ENCODE measurements at regions not wholly inside any gene's neighbourhood (a gene's known extent, or its start where the extent isn't known, plus 50 kb on each side); places are given as distances from the start of the nearest gene placed in this dataset.

- TF ChIP-seq POLR2AphosphoS5 (IDR thresholded peaks at IDR 0.05), result no peak
- TF ChIP-seq EP300 (conservative IDR thresholded peaks at IDR 0.05; ENCODE audit: poor library complexity, severe bottlenecking), result no peak
Measured at GRCh38 chr1:8247811-8248436, 70.0 kb upstream of the SLC45A1 start.
